ENCODE measurements at regions not wholly inside any gene's neighbourhood (a gene's known extent, or its start where the extent isn't known, plus 50 kb on each side); places are given as distances from the start of the nearest gene placed in this dataset.

DNA sequence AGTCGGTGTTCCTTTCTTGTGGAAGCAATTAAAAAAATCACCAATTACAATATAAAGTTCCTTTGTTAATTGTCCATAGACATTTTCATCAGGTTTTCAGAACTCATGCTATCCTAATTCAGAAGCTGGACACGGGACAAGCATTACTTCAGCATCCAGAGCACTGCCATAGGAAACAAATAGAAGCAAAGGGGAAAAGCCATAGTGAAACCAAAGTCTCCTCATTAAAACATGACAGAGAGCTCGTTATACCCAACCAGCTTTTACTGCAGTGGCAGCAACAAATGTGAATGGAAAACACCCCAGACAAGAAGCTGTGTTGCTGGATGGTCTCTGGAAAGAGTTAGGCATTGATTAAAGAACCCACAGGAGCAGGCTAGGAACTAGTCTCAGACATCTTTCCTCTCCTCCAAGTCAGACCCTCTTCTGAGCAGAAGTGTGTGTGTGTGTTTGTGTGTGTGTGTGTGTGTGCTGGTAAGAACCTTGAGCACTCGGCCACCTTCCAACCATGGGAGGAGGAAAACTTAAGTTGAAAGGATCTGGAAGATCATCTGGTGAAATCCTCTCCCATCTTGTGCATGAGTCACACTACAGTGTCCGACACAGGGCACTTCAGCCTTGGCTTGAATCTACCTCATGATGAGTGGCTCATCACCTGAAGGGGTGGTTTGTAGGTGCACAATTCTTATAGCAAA, 162.6 kb upstream of the ADAMTS16 start:
- no peak overlapping the region for H3K4me3 ChIP-seq (ENCODE audit: low read depth, low read length)
- ChIA-PET POLR2A (no interaction called here), CTCF (interaction anchor here (0.9 to 1.6 kb wide), 3 partner anchors 12 to 277 kb away, joined by 3 to 4 read pairs (median 4); no protein-coding TSS in a partner anchor)
- no peaks in the 10 kb centered on the region for H3K36me3 ChIP-seq (ENCODE audit: control insufficient read depth in 2 of 2, insufficient read depth in 1 of 2, low read length in 2 of 2)
- TF ChIP-seq ZNF23 (tag by site-specific recombination; IDR thresholded peaks at IDR 0.05; ENCODE audit: borderline replicate concordance) (no peak), ZNF610 (tag by site-specific recombination; IDR thresholded peaks at IDR 0.05; ENCODE audit: borderline replicate concordance) (no peak), SP7 (tag by site-specific recombination; IDR thresholded peaks at IDR 0.05) (no peak), ZNF585B (tag by site-specific recombination; IDR thresholded peaks at IDR 0.05) (no peak), ZNF830 (tag by site-specific recombination; IDR thresholded peaks at IDR 0.05; ENCODE audit: low read depth) (no peak), KLF8 (tag by site-specific recombination; IDR thresholded peaks at IDR 0.05) (no peak), ZNF561 (tag by site-specific recombination; IDR thresholded peaks at IDR 0.05; ENCODE audit: borderline replicate concordance) (no peak), ZNF391 (tag by site-specific recombination; IDR thresholded peaks at IDR 0.05; ENCODE audit: borderline replicate concordance, low read depth) (no peak), ZNF140 (tag by site-specific recombination; IDR thresholded peaks at IDR 0.05) (no peak)
- H3K27ac ChIP-seq (ENCODE audit: extremely low read depth, low read depth, low read length) = no peak overlapping the region
- H3K9me3 ChIP-seq (ENCODE audit: control insufficient read depth, insufficient read depth, low read depth, low read length) = no peaks in the 10 kb centered on the region
- peaks cover 3% of the 10 kb centered on the region; the same call in 1 of the 2 replicates for H3K4me1 ChIP-seq (ENCODE audit: control insufficient read depth, insufficient read depth, low read length)

DNA sequence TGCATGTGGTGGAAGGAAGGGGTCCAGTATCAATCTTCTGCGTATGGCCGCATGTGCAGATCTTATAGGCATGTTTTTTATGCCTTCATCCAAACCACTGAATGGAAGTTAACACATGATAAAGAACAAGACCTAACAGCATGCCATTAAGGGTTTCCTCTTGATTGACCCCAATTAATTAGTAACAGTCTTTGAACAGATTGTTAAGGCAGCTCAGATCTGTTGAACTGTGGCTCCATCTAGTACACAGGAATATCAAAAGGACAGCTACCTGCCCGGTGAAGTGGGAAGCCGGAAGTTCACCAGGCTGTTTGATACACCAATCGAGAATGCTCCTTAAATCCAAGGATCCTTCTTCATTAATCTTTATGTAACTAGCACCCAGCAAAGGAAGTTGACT, 159.9 kb upstream of the ADAMTS16 start:
- TF ChIP-seq ZNF473 (tag by site-specific recombination; IDR thresholded peaks at IDR 0.05) = no peak
- TF ChIP-seq ZNF366 (tag by site-specific recombination; conservative IDR thresholded peaks at IDR 0.05) = no peak
- TF ChIP-seq, protein P1, sequence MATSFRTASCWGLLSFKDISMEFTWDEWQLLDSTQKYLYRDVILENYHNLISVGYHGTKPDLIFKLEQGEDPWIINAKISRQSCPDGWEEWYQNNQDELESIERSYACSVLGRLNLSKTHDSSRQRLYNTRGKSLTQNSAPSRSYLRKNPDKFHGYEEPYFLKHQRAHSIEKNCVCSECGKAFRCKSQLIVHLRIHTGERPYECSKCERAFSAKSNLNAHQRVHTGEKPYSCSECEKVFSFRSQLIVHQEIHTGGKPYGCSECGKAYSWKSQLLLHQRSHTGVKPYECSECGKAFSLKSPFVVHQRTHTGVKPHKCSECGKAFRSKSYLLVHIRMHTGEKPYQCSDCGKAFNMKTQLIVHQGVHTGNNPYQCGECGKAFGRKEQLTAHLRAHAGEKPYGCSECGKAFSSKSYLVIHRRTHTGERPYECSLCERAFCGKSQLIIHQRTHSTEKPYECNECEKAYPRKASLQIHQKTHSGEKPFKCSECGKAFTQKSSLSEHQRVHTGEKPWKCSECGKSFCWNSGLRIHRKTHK (tag by site-specific recombination; IDR thresholded peaks at IDR 0.05) = no peak
- no peak for TF ChIP-seq ZSCAN23 (tag by site-specific recombination; IDR thresholded peaks at IDR 0.05)
- TF ChIP-seq, protein P2, sequence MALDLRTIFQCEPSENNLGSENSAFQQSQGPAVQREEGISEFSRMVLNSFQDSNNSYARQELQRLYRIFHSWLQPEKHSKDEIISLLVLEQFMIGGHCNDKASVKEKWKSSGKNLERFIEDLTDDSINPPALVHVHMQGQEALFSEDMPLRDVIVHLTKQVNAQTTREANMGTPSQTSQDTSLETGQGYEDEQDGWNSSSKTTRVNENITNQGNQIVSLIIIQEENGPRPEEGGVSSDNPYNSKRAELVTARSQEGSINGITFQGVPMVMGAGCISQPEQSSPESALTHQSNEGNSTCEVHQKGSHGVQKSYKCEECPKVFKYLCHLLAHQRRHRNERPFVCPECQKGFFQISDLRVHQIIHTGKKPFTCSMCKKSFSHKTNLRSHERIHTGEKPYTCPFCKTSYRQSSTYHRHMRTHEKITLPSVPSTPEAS (tag by site-specific recombination; IDR thresholded peaks at IDR 0.05) = no peak
- TF ChIP-seq ZNF677 (tag by site-specific recombination; IDR thresholded peaks at IDR 0.05) = no peak
- TF ChIP-seq, protein P3, sequence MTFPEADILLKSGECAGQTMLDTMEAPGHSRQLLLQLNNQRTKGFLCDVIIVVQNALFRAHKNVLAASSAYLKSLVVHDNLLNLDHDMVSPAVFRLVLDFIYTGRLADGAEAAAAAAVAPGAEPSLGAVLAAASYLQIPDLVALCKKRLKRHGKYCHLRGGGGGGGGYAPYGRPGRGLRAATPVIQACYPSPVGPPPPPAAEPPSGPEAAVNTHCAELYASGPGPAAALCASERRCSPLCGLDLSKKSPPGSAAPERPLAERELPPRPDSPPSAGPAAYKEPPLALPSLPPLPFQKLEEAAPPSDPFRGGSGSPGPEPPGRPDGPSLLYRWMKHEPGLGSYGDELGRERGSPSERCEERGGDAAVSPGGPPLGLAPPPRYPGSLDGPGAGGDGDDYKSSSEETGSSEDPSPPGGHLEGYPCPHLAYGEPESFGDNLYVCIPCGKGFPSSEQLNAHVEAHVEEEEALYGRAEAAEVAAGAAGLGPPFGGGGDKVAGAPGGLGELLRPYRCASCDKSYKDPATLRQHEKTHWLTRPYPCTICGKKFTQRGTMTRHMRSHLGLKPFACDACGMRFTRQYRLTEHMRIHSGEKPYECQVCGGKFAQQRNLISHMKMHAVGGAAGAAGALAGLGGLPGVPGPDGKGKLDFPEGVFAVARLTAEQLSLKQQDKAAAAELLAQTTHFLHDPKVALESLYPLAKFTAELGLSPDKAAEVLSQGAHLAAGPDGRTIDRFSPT (tag by site-specific recombination; IDR thresholded peaks at IDR 0.05) = no peak
- no peak for TF ChIP-seq ZNF621 (tag by site-specific recombination; IDR thresholded peaks at IDR 0.05)
- no peak for TF ChIP-seq ZNF391 (tag by site-specific recombination; IDR thresholded peaks at IDR 0.05; ENCODE audit: borderline replicate concordance, low read depth)
- no peak for TF ChIP-seq IKZF3 (tag by site-specific recombination; IDR thresholded peaks at IDR 0.05)
- TF ChIP-seq, protein P4, sequence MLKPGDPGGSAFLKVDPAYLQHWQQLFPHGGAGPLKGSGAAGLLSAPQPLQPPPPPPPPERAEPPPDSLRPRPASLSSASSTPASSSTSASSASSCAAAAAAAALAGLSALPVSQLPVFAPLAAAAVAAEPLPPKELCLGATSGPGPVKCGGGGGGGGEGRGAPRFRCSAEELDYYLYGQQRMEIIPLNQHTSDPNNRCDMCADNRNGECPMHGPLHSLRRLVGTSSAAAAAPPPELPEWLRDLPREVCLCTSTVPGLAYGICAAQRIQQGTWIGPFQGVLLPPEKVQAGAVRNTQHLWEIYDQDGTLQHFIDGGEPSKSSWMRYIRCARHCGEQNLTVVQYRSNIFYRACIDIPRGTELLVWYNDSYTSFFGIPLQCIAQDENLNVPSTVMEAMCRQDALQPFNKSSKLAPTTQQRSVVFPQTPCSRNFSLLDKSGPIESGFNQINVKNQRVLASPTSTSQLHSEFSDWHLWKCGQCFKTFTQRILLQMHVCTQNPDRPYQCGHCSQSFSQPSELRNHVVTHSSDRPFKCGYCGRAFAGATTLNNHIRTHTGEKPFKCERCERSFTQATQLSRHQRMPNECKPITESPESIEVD (tag by site-specific recombination; IDR thresholded peaks at IDR 0.05) = no peak
- TF ChIP-seq, protein P5, sequence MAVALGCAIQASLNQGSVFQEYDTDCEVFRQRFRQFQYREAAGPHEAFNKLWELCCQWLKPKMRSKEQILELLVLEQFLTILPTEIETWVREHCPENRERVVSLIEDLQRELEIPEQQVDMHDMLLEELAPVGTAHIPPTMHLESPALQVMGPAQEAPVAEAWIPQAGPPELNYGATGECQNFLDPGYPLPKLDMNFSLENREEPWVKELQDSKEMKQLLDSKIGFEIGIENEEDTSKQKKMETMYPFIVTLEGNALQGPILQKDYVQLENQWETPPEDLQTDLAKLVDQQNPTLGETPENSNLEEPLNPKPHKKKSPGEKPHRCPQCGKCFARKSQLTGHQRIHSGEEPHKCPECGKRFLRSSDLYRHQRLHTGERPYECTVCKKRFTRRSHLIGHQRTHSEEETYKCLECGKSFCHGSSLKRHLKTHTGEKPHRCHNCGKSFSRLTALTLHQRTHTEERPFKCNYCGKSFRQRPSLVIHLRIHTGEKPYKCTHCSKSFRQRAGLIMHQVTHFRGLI (tag by site-specific recombination; IDR thresholded peaks at IDR 0.05) = no peak
- no peak for TF ChIP-seq YY2 (tag by site-specific recombination; IDR thresholded peaks at IDR 0.05)
- TF ChIP-seq SCRT2 (tag by site-specific recombination; IDR thresholded peaks at IDR 0.05) = no peak
- no peak for TF ChIP-seq ZNF561 (tag by site-specific recombination; IDR thresholded peaks at IDR 0.05; ENCODE audit: borderline replicate concordance)
- TF ChIP-seq ZNF114 (tag by site-specific recombination; IDR thresholded peaks at IDR 0.05) = no peak
- TF ChIP-seq, protein P6, sequence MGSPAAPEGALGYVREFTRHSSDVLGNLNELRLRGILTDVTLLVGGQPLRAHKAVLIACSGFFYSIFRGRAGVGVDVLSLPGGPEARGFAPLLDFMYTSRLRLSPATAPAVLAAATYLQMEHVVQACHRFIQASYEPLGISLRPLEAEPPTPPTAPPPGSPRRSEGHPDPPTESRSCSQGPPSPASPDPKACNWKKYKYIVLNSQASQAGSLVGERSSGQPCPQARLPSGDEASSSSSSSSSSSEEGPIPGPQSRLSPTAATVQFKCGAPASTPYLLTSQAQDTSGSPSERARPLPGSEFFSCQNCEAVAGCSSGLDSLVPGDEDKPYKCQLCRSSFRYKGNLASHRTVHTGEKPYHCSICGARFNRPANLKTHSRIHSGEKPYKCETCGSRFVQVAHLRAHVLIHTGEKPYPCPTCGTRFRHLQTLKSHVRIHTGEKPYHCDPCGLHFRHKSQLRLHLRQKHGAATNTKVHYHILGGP (tag by site-specific recombination; IDR thresholded peaks at IDR 0.05) = no peak
- H3K36me3 ChIP-seq (ENCODE audit: control insufficient read depth in 2 of 2, insufficient read depth in 1 of 2, low read length in 2 of 2) = no peaks in the 10 kb centered on the region
- no peak overlapping the region for H3K27ac ChIP-seq (ENCODE audit: extremely low read depth, low read depth, low read length)
- ChIA-PET POLR2A (no interaction called here), CTCF (no interaction called here)
- H3K9me3 ChIP-seq (ENCODE audit: control insufficient read depth, insufficient read depth, low read depth, low read length) = no peaks in the 10 kb centered on the region
- peaks cover 3% of the 10 kb centered on the region; the same call in 1 of the 2 replicates for H3K4me1 ChIP-seq (ENCODE audit: control insufficient read depth, insufficient read depth, low read length)
- H3K4me3 ChIP-seq (ENCODE audit: low read depth, low read length) = no peak overlapping the region
